Stimulated activated CD4-positive, alpha-beta T cell treated with anti-CD3 and anti-CD28 coated beads, Interleukin-1b, Interleukin-23, amount 100 ng/mL, for 4 hours (primary cell): ENCODE measurements at regions not wholly inside any gene's neighbourhood (a gene's known extent, or its start where the extent isn't known, plus 50 kb on each side); places are given as distances from the start of the nearest gene placed in this dataset.
"Not testable (repeated sequence)": the region's sequence is repeated elsewhere in the genome, so short reads cannot be mapped to it uniquely, and the experiment has no call there.

Source experiments
- DNase-seq, 2 donors: peaks; one replicate each; pipeline ENCODE4 v3.0.0-alpha.2; 2020; ENCODE audit warnings: low read depth in 2 of 2

GRCh38 chr3:24687671-24688070, 193.0 kb upstream of the THRB start:
- no peak for DNase-seq

- no peak for DNase-seq
These were observed 193.9 kb upstream of the THRB start for GRCh38 chr3:24688446-24689148.

- DNase-seq = no peak
These were observed 194.7 kb upstream of the THRB start for GRCh38 chr3:24689353-24689752.

GRCh38 chr3:24690777-24691176, 196.1 kb upstream of the THRB start:
- DNase-seq = no peak

GRCh38 chr3:24699078-24699477, 204.4 kb upstream of the THRB start:
- DNase-seq = not testable (repeated sequence)

GRCh38 chr3:24704496-24704895, 209.8 kb upstream of the THRB start:
- no peak for DNase-seq

- no peak for DNase-seq
These were observed 213.3 kb upstream of the THRB start for GRCh38 chr3:24707936-24708335.

GRCh38 chr3:24709956-24710355, 215.3 kb upstream of the THRB start:
- DNase-seq = no peak

- no peak for DNase-seq
These were observed 218.9 kb upstream of the THRB start for GRCh38 chr3:24713516-24713915.

GRCh38 chr3:24714436-24714835, 219.8 kb upstream of the THRB start:
- DNase-seq = no peak

- DNase-seq = no peak
These were observed 220.6 kb upstream of the THRB start for GRCh38 chr3:24715171-24715792.

GRCh38 chr3:24722087-24722486, 227.4 kb upstream of the THRB start:
- DNase-seq = no peak

GRCh38 chr3:24725514-24726255, 231.0 kb upstream of the THRB start:
- no peak for DNase-seq

- DNase-seq = no peak
These were observed 231.8 kb upstream of the THRB start for GRCh38 chr3:24726423-24726822.

GRCh38 chr3:24730173-24730572, 235.5 kb upstream of the THRB start:
- DNase-seq = no peak

- no peak for DNase-seq
These were observed 239.4 kb upstream of the THRB start for GRCh38 chr3:24734019-24734418.

- DNase-seq = no peak
These were observed 242.1 kb upstream of the THRB start for GRCh38 chr3:24736701-24737100.

- no peak for DNase-seq
These were observed 245.7 kb upstream of the THRB start for GRCh38 chr3:24740326-24740725.

GRCh38 chr3:24741506-24741905, 246.9 kb upstream of the THRB start:
- no peak for DNase-seq

GRCh38 chr3:24748520-24748919, 253.9 kb upstream of the THRB start:
- no peak for DNase-seq

GRCh38 chr3:24751020-24751419, 256.4 kb upstream of the THRB start:
- DNase-seq = no peak

GRCh38 chr3:24756101-24756888, 261.6 kb upstream of the THRB start:
- no peak for DNase-seq
